GM10266 (cell line): ENCODE measurements at regions not wholly inside any gene's neighbourhood (a gene's known extent, or its start where the extent isn't known, plus 50 kb on each side); places are given as distances from the start of the nearest gene placed in this dataset.

Experiments used
- DNase-seq: peaks from one replicate; pipeline ENCODE4 v3.0.0; 2012; ENCODE audit errors: extremely low spot score
- TF ChIP-seq, protein P1 (sequence below): IDR thresholded peaks from 2 replicates; pipeline ENCODE4 v1.5.1; 2012; ENCODE audit warnings: mild to moderate bottlenecking, low read depth; ENCODE audit not compliant: control insufficient read depth, insufficient read depth; ENCODE audit errors: missing control alignments

DNA sequence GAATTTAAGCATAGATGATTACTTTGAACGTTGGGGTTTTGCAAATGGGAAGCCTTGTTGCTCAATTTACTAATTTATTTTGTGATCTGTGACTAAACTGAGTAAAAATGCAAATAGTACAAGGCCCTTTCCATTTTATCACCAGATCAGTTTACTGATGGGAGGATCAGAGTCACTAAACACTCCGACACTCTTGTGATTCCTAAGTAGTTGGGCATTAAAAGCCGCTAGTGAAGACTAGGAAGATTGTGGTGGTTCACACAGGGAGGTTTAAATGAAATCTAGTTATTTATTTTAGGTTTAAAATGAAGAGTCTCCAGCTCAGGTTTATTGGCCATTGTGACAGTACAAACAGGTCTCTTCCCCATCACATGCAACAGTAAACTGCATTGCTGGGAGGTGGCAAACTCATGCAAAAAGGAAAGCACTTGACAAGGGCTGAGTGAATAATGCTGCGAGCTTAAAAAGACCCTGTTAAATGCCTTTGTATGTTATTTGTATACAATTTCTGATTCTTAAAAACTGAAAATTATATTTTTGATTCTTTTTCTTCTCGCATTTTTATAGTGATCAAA lies 394.8 kb upstream of the FANCL start:
- DNase-seq, result no peak
- TF ChIP-seq, protein P1, sequence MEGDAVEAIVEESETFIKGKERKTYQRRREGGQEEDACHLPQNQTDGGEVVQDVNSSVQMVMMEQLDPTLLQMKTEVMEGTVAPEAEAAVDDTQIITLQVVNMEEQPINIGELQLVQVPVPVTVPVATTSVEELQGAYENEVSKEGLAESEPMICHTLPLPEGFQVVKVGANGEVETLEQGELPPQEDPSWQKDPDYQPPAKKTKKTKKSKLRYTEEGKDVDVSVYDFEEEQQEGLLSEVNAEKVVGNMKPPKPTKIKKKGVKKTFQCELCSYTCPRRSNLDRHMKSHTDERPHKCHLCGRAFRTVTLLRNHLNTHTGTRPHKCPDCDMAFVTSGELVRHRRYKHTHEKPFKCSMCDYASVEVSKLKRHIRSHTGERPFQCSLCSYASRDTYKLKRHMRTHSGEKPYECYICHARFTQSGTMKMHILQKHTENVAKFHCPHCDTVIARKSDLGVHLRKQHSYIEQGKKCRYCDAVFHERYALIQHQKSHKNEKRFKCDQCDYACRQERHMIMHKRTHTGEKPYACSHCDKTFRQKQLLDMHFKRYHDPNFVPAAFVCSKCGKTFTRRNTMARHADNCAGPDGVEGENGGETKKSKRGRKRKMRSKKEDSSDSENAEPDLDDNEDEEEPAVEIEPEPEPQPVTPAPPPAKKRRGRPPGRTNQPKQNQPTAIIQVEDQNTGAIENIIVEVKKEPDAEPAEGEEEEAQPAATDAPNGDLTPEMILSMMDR, result no peak

DNA sequence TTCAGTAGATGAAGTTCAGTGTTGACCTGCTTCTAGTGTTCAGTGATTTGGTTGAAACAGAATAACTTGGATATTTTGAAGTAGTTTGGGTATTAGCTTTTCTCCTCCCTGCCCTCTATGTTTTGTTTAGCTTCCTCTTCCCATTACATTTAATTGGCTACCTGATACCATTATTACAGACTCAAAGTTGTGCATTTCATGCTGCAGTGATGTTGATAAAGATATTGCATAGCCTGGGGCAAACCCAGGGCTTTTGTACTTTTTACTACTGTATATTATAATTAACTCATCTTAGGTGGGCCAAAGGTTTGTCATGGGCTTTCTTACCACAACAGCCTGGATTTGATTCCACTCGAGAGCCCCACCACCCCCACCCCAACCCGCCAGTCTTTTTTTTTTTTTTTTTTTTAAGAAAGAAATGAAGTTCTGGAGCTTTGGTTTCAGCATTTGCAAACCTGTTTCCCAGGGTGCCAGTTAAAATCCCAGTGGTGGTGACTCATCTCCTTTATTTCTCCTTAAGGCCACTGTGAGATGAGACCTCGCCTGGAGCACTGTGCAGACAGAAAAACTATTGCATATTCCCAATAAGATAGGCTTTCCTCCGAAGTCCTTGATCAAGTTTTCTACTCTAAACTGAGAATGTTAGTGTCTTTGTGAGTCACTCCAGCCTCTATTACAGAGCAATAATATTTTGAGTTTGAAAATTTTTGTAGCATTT lies 393.7 kb upstream of the FANCL start:
- TF ChIP-seq, protein P1, result no peak
- DNase-seq, result no peak

DNA sequence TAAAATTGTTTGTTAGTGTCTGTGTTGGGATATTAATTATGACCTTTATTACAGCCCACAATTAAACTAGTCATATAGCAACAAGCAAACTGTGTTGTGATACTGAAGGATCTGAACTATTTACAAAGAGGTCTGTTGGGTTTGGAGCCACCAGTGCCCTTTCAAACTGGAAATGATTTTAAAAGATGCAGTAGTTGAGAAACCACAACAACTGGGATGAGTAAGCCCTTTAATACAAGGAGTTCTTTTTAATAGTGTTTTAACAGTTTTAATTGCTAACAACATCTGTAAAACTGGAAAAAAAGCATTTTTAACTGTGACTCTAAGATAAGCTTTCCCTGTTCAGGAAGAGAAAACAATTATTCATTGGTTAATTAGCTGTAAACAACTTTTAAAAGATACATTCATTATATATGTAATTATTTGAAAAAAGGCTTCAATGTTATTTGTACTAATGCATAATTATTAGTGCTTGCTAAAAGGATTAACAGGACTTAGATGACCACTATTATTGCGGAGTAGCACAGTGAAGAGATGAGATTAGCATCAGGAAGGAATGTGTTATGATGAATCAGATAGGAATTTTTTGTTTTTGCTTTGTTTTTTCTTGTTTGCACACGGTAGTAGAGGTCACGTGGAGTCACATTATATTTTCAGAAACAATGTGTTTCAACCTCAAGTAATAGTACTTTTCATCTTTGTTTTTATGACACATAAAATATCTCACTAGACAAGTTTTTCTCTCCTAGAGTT lies 392.7 kb upstream of the FANCL start:
- DNase-seq, result no peak
- TF ChIP-seq, protein P1, result no peak

DNA sequence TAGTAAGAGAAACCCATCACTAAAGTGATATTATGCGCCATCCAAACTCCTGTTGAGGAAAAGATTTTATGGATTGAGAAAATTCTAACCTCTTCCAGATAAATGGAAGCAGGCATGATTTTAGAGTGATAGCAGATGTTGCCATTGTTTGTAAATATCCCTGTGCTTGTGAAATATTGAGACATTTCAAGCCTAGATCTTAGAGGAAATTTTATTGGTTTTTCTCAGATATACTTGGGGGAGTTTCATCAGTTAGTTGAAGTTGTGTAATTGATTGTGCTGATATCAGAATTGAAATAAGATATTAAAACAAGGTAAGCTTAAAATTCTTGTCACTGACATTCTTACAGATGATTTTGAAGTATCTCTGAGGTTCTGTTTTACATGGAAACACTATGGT lies 390.9 kb upstream of the FANCL start:
- TF ChIP-seq, protein P1, result no peak
- no peak for DNase-seq

DNA sequence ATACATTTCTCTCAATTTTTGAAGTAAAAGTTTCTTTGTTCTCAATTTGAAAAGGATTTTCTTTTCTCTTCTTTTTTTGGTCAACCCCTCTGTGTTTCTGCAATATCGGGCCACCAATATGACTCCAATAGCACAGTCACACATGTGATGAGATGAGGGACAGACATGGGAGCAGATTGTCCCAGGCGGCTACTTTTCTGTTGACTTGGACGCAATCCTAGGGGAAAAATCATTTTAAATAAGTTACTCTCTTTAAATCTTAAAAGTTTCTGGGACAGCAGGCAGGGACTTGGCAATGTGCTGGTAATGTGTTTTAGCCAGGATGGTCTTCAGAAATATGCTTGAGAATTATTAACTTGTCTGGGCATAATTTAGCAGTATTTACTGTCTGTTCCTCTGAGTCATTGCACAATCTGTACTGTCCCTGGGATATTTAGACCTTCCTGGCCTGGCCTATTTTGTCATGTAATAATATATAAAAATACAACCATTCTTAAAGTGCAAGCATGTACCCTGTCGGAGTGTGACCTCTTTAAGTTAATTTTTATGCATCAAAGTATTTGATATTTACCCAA lies 388.5 kb upstream of the FANCL start:
- TF ChIP-seq, protein P1, result no peak
- no peak for DNase-seq

DNA sequence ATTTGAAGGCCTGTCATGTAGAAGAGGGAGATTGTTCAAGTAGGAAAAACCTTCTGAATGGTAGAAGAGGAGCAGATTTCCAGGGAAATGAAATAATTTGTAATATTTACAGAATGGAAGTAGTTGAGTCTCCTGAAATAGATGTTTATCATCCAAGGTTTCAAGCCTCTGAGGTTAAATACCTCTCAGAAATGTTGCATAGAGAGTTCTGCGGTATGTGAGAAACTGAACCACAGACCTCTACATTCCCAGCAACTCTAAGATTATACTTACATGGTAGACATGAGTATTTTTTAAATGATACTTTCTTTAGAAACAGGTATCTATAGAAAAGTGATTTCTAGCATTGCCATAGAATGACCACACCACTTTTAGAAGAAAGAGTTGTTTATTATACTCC lies 379.8 kb upstream of the FANCL start:
- DNase-seq, result no peak
- TF ChIP-seq, protein P1, result no peak
